Stomach (tissue), 8 donors: ENCODE measurements at regions not wholly inside any gene's neighbourhood (a gene's known extent, or its start where the extent isn't known, plus 50 kb on each side); places are given as distances from the start of the nearest gene placed in this dataset.
A peak's percentile ranks its signal among the peaks of the same experiment; 100 is the strongest.

Source experiments
- DNase-seq, 2 donors: peaks; one replicate each; pipeline versions ENCODE4 v3.0.0 to v3.0.0-alpha.2; 2013 to 2019
- H3K27ac ChIP-seq, 5 donors: fragments of 200-600 bp in 4 of 5; sonication (generic) in 4 of 5; one replicate each; pipeline ENCODE4 v1.5.1; 2013 to 2019; ENCODE audit warnings: mild to moderate bottlenecking in 1 of 5, moderate library complexity in 1 of 5
- H3K27me3 ChIP-seq, 3 donors: fragments of 200-600 bp; sonication (generic); one replicate each; pipeline ENCODE4 v1.5.1; 2017 to 2019; ENCODE audit warnings: mixed run types in 1 of 3
- H3K36me3 ChIP-seq, 4 donors: fragments of 200-600 bp; sonication (generic); 1 replicate in 3 of 4; 2 replicates in 1 of 4; pipeline ENCODE4 v1.5.1; 2016 to 2019
- H3K4me1 ChIP-seq, 4 donors: fragments of 200-600 bp; sonication (generic); one replicate each; pipeline ENCODE4 v1.5.1; 2016 to 2019
- H3K4me3 ChIP-seq, 4 donors: fragments of 200-600 bp; sonication (generic) in 3 of 4; one replicate each; pipeline ENCODE4 v1.5.1; 2016 to 2019; ENCODE audit warnings: mild to moderate bottlenecking in 1 of 4
- H3K9me3 ChIP-seq, 4 donors: fragments of 200-600 bp; sonication (generic); one replicate each; pipeline ENCODE4 v1.5.1; 2016 to 2019
- CTCF ChIP-seq, 7 experiments: fragments of 450-650 bp in 4 of 7; fragments of 200-600 bp in 3 of 7; sonication (generic) in 3 of 7; IDR thresholded peaks; one replicate each; pipeline ENCODE4 v1.5.1; 2016 to 2019; ENCODE audit warnings: antibody characterized with exemption in 7 of 7, control low read depth in 2 of 7, mild to moderate bottlenecking in 1 of 7
- EP300 ChIP-seq: sonication (generic); formaldehyde crosslinking; IDR thresholded peaks from one replicate; pipeline ENCODE4 v1.6.1; 2017; ENCODE audit warnings: antibody characterized with exemption
- POLR2A ChIP-seq, 4 donors: fragments of 450-650 bp; IDR thresholded peaks; one replicate each; pipeline ENCODE4 v1.6.1; 2016; ENCODE audit warnings: antibody characterized with exemption in 4 of 4, control low read depth in 2 of 4, mild to moderate bottlenecking in 1 of 4, moderate library complexity in 1 of 4
- POLR2AphosphoS5 ChIP-seq, 3 donors: sonication (generic); formaldehyde crosslinking; IDR thresholded peaks; one replicate each; pipeline ENCODE4 v1.6.1; 2016; ENCODE audit warnings: antibody characterized with exemption in 3 of 3
- WGBS, 5 donors: extraction: QIAGEN DNeasy Blood & Tissue Kit in 3 of 5; methylation state at CpG; one replicate each; pipeline versions ENCODE4 v1.1.5 to v1.1.7; 2013 to 2018; 5-methylcytosine and 5-hydroxymethylcytosine counted together
- intact Hi-C: fragments of 100-400 bp; cut with DNase I; formaldehyde crosslinking; loops from one replicate; pipeline ENCODE4 v1.15.1; 2023; ENCODE audit warnings: low total_unique reads
- donor health status: healthy with polysubstance abuse.
- donor health status: Bipolar disorder and iron deficiency.
- donor health status: healthy.

- no peak overlapping the region for H3K27ac ChIP-seq
- H3K4me1 ChIP-seq, result peaks cover 0 to 4% (median under 1%) of the 10 kb centered on the region in 4 donors
- intact Hi-C loops, result no loop called here
- no peaks in the 10 kb centered on the region for H3K36me3 ChIP-seq
- H3K9me3 ChIP-seq, result no peaks in the 10 kb centered on the region
- peak in 1 of 2 donors; percentile 68 for DNase-seq
- TF ChIP-seq EP300 (no peak), CTCF (IDR thresholded peaks at IDR 0.05) (peak in 4 of 7 experiments; percentile 12 to 32 (median 24)), POLR2A (IDR thresholded peaks at IDR 0.05) (no peak)
- peaks cover 0 to 19% (median 0%) of the 10 kb centered on the region in 3 donors for H3K27me3 ChIP-seq
- no peak overlapping the region for H3K4me3 ChIP-seq
- WGBS, 5 donors, result 62 to 77% (median 65%) methylated on average over 10 to 11 of the region's 11 CpGs
These were observed 50.0 kb downstream of the SPRING1 start for GRCh38 chr12:116687888-116688287.

- no peak overlapping the region for H3K27ac ChIP-seq
- TF ChIP-seq POLR2AphosphoS5 (IDR thresholded peaks at IDR 0.05), result no peak
- no peaks in the 10 kb centered on the region for H3K9me3 ChIP-seq
- H3K4me3 ChIP-seq, result no peak overlapping the region
- no peaks in the 10 kb centered on the region for H3K4me1 ChIP-seq
- peaks cover 0 to under 1% (median 0%) of the 10 kb centered on the region in 3 donors for H3K27me3 ChIP-seq
- intact Hi-C loops, result no loop called here
- no peak for DNase-seq
- 65 to 89% (median 77%) methylated on average over 3 of the region's 3 CpGs for WGBS, 5 donors
- no peaks in the 10 kb centered on the region for H3K36me3 ChIP-seq
These were observed 53.0 kb downstream of the SPRING1 start for GRCh38 chr12:116684891-116685290.

- no peak for TF ChIP-seq EP300
- TF ChIP-seq CTCF (IDR thresholded peaks at IDR 0.05), result no peak
- TF ChIP-seq POLR2A (IDR thresholded peaks at IDR 0.05), result no peak
- TF ChIP-seq POLR2AphosphoS5 (IDR thresholded peaks at IDR 0.05), result no peak
- Histone ChIP-seq H3K36me3 (no peaks in the 10 kb centered on the region), H3K4me3 (no peak overlapping the region), H3K9me3 (no peaks in the 10 kb centered on the region), H3K27me3 (no peaks in the 10 kb centered on the region), H3K4me1 (peaks cover 0 to 24% (median 2%) of the 10 kb centered on the region in 4 donors), H3K27ac (no peak overlapping the region)
- no peak for DNase-seq
- intact Hi-C loops, result no loop called here
- WGBS, 5 donors, result 60 to 72% (median 66%) methylated on average over 4 of the region's 4 CpGs
These were observed 60.6 kb downstream of the SPRING1 start for GRCh38 chr12:116677202-116677661.

- Histone ChIP-seq H3K36me3 (no peaks in the 10 kb centered on the region), H3K27me3 (no peaks in the 10 kb centered on the region), H3K4me3 (no peak overlapping the region), H3K9me3 (no peaks in the 10 kb centered on the region), H3K27ac (peak overlapping the region in 4 of 5 donors; percentile 10 to 58 (median 20)), H3K4me1 (peaks cover 0 to 24% (median 2%) of the 10 kb centered on the region in 4 donors)
- TF ChIP-seq POLR2A (IDR thresholded peaks at IDR 0.05) (no peak), POLR2AphosphoS5 (IDR thresholded peaks at IDR 0.05) (no peak), EP300 (no peak), CTCF (IDR thresholded peaks at IDR 0.05) (no peak)
- WGBS, 5 donors, result 44 to 61% (median 57%) methylated on average over 18 of the region's 18 CpGs
- intact Hi-C loops, result no loop called here
- peak in 1 of 2 donors; percentile 41 for DNase-seq
These were observed 62.3 kb downstream of the SPRING1 start for GRCh38 chr12:116675339-116676107.
